SK-N-SH treated with all-trans-retinoic acid at 6 μM for 48 hours (cell line): ENCODE measurements at regions not wholly inside any gene's neighbourhood (a gene's known extent, or its start where the extent isn't known, plus 50 kb on each side); places are given as distances from the start of the nearest gene placed in this dataset.

Experiments used
- ISL1 ChIP-seq: fragments of 250-450 bp; sonication (Bioruptor Pico); IDR thresholded peaks from 2 replicates; pipeline ENCODE4 v2.1.2; 2022; ENCODE audit warnings: mild to moderate bottlenecking, moderate library complexity
- PATZ1 ChIP-seq: fragments of 250-450 bp; sonication (Bioruptor Pico); IDR thresholded peaks from 2 replicates; pipeline ENCODE4 v1.8.0; 2020; ENCODE audit warnings: mild to moderate bottlenecking, moderate library complexity, borderline replicate concordance
- POU6F1 ChIP-seq: fragments of 250-450 bp; sonication (Bioruptor Pico); IDR thresholded peaks from 2 replicates; pipeline ENCODE4 v1.8.0; 2021; ENCODE audit warnings: low read depth, mild to moderate bottlenecking, moderate library complexity, borderline replicate concordance
- ZFP3 ChIP-seq: fragments of 250-450 bp; sonication (Bioruptor Pico); IDR thresholded peaks from 2 replicates; pipeline ENCODE4 v1.5.0; 2020; ENCODE audit warnings: mild to moderate bottlenecking, moderate library complexity

GRCh38 chr18:79587779-79588635 lies 91.6 kb upstream of the CTDP1 start:
- TF ChIP-seq ISL1 (no peak), POU6F1 (CRISPR knock-in tag) (no peak), ZFP3 (CRISPR knock-in tag) (no peak), PATZ1 (CRISPR knock-in tag) (no peak)
